HCEC 1CT (cell line): ENCODE measurements at regions not wholly inside any gene's neighbourhood (a gene's known extent, or its start where the extent isn't known, plus 50 kb on each side); places are given as distances from the start of the nearest gene placed in this dataset.
"Not testable (repeated sequence)": the region's sequence is repeated elsewhere in the genome, so short reads cannot be mapped to it uniquely, and the experiment has no call there.

Source experiments
- DNase-seq: peaks from one replicate; pipeline ENCODE4 v3.0.0-alpha.2; 2017

- DNase-seq, result no peak
These were observed 61.0 kb upstream of the PELI2 start for GRCh38 chr14:56057071-56057741.

GRCh38 chr14:56057767-56058166 is 60.4 kb upstream of the PELI2 start:
- DNase-seq, result no peak

GRCh38 chr14:56059054-56059453 is 59.2 kb upstream of the PELI2 start:
- no peak for DNase-seq

DNA sequence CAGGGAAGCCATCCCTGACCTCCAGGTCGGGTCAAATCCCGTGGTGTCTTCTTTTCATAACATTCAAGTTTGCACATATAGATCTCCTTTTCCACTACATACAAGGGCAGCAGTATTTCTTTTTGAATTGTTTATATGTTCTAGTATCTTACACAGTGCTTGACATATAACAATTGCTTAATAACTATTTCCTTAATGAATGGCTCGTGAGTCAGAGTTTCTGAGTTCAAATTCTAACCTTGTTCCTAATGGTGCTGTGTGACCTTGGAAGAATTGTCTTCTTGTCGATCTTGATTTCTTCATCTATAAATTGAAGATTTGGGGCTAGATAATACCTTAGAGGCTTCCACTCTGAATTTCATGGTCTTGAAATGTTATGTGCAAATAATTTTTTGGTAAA is 57.2 kb upstream of the PELI2 start:
- peak; percentile 7 for DNase-seq

DNA sequence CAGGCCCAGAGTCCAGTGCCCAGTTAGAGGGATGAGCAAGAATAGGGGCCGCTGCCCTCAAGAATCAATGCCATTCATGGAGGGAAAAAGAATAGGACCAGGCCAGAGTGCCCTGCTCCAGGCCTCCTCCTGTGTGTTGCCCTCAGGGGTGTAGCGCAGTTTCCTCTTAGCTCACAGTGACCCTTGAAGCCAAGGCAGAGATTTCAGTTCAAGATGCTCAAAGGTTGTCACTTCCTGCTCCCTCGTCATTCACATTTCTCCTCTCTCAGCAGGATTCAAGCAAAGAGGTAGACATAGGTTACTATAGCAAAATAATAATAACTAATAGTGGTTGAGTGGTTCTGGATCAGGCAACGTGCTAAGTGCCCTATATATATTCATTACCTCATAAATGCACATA is 55.1 kb upstream of the PELI2 start:
- no peak for DNase-seq

DNA sequence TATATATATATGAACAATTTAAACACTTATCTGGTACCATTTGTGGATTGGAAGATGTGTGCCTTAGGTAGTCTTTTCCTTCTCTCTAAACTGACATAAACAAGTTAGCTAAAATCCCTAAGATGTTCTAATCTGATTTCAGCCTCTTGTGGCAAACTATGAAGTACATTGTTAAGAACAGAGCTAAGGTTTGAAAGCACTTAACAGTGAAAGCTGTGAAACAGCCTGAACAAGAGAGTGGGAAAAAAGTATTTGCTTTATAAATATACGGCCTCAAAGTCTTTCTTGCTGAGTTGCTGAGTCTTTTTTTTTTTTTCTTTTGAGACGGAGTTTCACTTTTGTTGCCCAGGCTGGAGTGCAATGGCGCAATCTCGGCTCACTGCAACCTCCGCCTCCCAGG is 53.7 kb upstream of the PELI2 start:
- no peak for DNase-seq

- DNase-seq, result not testable (repeated sequence)
These were observed 53.0 kb upstream of the PELI2 start for GRCh38 chr14:56065199-56065598.

DNA sequence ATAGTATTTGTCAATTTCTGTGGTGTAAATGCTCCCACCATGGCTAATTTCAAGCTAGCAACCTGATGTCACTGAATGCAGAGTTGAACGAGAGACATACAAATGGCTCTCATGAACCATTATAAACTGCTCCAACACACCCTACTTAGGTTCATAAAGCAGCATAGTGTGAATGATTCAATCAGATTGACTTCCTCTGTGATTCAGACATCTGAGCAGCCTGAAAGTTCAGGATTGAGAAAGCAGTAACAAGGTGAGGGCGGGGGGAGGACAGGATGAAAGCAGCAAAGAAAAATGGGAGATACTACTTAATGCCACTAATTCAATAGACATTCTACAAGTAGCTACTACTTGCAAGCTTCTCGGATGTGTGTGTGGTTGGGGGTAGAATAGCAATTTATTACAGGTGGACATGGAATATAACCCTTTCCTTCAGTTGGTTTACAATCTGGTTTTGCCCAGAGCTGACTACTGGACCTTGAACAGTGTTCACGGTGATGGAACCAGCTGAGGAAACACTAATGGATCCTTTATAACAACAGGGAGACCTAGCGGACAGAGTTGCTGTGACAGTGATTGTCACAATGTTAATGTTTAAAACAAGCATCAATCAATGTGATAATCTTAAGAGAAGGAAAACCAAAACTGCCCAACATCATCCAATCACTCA is 52.5 kb upstream of the PELI2 start:
- no peak for DNase-seq
